Lower lobe of right lung (tissue), 2 donors: ENCODE measurements at regions not wholly inside any gene's neighbourhood (a gene's known extent, or its start where the extent isn't known, plus 50 kb on each side); places are given as distances from the start of the nearest gene placed in this dataset.

Source experiments
- ATAC-seq, 2 donors: fragments of 200-7000 bp; cut with Tn5 transposase; one replicate each; pipeline ENCODE4 v1.9.1; 2020 to 2022; ENCODE audit warnings: mild to moderate bottlenecking in 2 of 2, moderate library complexity in 2 of 2
- DNase-seq: peaks from one replicate; pipeline ENCODE4 v3.0.0-alpha.2; 2020
- H3K27ac ChIP-seq: fragments of 200-600 bp; one replicate; pipeline ENCODE4 v1.8.0; 2022
- H3K27me3 ChIP-seq: fragments of 200-600 bp; one replicate; pipeline ENCODE4 v1.8.0; 2022; ENCODE audit warnings: low read depth
- H3K36me3 ChIP-seq: fragments of 200-600 bp; one replicate; pipeline ENCODE4 v1.8.0; 2022; ENCODE audit warnings: mild to moderate bottlenecking
- H3K4me1 ChIP-seq: fragments of 200-600 bp; one replicate; pipeline ENCODE4 v1.8.0; 2022
- H3K4me3 ChIP-seq: fragments of 200-600 bp; one replicate; pipeline ENCODE4 v1.8.0; 2022; ENCODE audit warnings: mild to moderate bottlenecking
- H3K9me3 ChIP-seq: fragments of 200-600 bp; one replicate; pipeline ENCODE4 v1.8.0; 2022
- intact Hi-C: fragments of 100-400 bp; cut with DNase I; formaldehyde crosslinking; loops from one replicate; pipeline ENCODE4 v1.11.0; 2022
- TF ChIP-seq, protein P1 (sequence below): fragments of 200-600 bp; IDR thresholded peaks from one replicate; pipeline ENCODE4 v1.8.0; 2022; ENCODE audit warnings: antibody characterized with exemption, mild to moderate bottlenecking
- donor health status: DM: no; HTN: yes; CAD: no; lungs with severe emphysema.

- Histone ChIP-seq H3K27ac (no peak overlapping the region), H3K36me3 (no peaks in the 10 kb centered on the region), H3K9me3 (no peaks in the 10 kb centered on the region), H3K4me3 (no peak overlapping the region), H3K4me1 (no peaks in the 10 kb centered on the region), H3K27me3 (no peaks in the 10 kb centered on the region)
- no peak for ATAC-seq
- intact Hi-C loops, result no loop called here
- TF ChIP-seq, protein P1, sequence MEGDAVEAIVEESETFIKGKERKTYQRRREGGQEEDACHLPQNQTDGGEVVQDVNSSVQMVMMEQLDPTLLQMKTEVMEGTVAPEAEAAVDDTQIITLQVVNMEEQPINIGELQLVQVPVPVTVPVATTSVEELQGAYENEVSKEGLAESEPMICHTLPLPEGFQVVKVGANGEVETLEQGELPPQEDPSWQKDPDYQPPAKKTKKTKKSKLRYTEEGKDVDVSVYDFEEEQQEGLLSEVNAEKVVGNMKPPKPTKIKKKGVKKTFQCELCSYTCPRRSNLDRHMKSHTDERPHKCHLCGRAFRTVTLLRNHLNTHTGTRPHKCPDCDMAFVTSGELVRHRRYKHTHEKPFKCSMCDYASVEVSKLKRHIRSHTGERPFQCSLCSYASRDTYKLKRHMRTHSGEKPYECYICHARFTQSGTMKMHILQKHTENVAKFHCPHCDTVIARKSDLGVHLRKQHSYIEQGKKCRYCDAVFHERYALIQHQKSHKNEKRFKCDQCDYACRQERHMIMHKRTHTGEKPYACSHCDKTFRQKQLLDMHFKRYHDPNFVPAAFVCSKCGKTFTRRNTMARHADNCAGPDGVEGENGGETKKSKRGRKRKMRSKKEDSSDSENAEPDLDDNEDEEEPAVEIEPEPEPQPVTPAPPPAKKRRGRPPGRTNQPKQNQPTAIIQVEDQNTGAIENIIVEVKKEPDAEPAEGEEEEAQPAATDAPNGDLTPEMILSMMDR, result no peak
- DNase-seq, result no peak
These were observed 1155.9 kb downstream of the TBC1D22A start for GRCh38 chr22:47918276-47918921.

DNA sequence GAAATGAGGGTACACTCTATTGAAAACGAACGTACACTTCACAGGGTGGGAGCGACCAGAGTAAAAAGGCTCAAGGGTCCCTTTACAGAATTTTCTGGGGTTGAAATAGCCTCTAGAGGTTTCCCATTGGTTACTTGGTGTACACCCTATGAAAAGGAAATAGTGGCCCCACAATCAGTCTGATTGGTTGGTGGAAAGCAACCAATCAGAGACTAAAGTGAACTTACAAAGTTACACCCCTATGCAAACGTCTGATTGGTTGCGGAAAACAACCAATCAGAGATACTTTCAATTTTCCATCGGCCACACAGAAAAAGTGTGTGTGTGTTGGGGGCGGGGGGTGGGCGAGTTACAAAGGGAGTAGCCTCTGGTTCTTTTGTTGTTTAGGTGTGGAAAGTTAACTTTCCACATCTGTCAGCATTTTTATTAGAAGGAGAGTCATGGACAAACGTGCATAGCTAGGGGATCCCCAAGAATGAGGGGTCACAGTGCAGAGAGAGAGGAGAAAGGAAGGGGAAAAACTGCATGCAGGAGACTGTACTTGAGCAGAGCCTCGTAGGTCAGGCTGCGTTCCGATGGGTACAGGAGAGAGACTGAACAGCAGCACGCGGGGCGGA, 1152.1 kb downstream of the TBC1D22A start:
- Histone ChIP-seq H3K4me1 (no peaks in the 10 kb centered on the region), H3K27ac (no peak overlapping the region), H3K9me3 (peaks cover 9% of the 10 kb centered on the region), H3K4me3 (no peak overlapping the region), H3K36me3 (no peaks in the 10 kb centered on the region), H3K27me3 (no peaks in the 10 kb centered on the region)
- no peak for ATAC-seq
- TF ChIP-seq, protein P1, result no peak
- no peak for DNase-seq
- intact Hi-C loops, result no loop called here

DNA sequence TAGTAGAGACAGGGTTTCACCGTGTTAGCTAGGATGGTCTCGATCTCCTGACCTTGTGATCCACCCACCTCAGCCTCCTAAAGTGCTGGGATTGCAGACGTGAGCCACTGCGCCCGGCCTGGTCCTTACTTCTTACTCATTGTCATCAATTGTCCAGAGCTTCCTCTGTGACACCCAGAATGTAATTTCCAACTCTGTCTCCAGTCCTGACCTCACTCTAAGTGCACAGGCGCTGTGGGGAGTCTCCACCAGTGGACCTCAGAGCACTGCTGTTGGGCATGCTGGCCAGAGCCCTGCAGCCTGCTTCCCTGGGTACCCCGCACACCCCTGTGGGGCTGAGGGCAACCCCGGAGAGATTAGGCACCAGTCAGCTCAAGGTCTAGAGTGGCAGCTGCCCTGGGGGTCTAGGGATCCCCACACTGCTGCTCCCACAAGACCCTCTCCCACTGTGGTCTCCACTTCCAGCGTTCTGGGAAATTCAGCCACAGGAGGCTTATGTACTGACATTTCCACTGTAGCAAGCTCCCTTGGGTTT, 1140.3 kb downstream of the TBC1D22A start:
- Histone ChIP-seq H3K36me3 (no peaks in the 10 kb centered on the region), H3K4me1 (no peaks in the 10 kb centered on the region), H3K4me3 (no peak overlapping the region), H3K9me3 (no peaks in the 10 kb centered on the region), H3K27me3 (no peaks in the 10 kb centered on the region), H3K27ac (no peak overlapping the region)
- DNase-seq (no peak), ATAC-seq (no peak)
- TF ChIP-seq, protein P1, result no peak
- intact Hi-C loops, result no loop called here

DNA sequence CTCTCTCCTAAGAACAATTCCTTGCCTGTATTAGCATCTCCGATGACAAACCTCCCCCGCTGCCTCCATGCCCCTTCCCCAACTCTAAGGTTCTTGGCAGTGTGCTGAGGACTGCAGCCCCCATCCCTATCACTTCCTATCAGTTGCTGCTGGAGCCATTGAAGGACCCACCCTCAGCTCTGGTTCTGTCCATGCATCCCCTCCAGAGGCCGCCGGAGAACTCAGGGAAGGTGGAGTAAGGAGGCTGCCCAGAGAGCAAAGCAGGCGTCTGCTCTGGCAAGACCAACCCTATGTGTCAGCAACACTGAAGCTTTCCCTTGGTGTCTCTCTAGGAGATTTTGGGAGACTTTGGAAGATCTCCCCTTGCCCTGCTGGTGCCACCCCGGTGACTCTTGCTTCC, 1139.5 kb downstream of the TBC1D22A start:
- H3K27ac ChIP-seq, result no peak overlapping the region
- intact Hi-C loops, result no loop called here
- no peaks in the 10 kb centered on the region for H3K36me3 ChIP-seq
- no peaks in the 10 kb centered on the region for H3K4me1 ChIP-seq
- H3K9me3 ChIP-seq, result no peaks in the 10 kb centered on the region
- H3K4me3 ChIP-seq, result no peak overlapping the region
- no peak for ATAC-seq
- no peaks in the 10 kb centered on the region for H3K27me3 ChIP-seq
- no peak for DNase-seq
- TF ChIP-seq, protein P1, result no peak

DNA sequence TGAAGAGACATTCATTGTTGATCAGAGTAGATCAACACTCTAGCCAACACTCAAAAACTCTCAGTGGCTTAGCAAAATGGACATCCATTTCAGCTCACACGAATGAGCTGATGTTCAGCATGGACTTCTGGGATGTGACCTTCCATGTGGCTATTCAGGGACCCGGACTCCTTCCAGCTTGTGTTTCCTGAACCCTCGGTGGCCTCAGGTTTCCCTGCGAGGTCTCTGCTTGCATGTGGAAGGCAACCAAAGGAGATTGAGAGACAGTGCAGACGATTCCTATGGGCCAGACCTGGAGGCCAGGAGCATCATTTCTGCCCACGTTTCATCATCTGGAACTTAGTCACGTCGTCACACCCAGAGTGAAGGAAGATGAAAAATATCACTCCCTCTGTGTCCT, 1137.4 kb downstream of the TBC1D22A start:
- no peak overlapping the region for H3K27ac ChIP-seq
- H3K4me3 ChIP-seq, result no peak overlapping the region
- intact Hi-C loops, result no loop called here

More for the DNA sequence above, 1137.4 kb downstream of the TBC1D22A start:
- DNase-seq, result no peak
- H3K27me3 ChIP-seq, result no peaks in the 10 kb centered on the region
- no peaks in the 10 kb centered on the region for H3K4me1 ChIP-seq
- no peaks in the 10 kb centered on the region for H3K9me3 ChIP-seq
- TF ChIP-seq, protein P1, result no peak
- no peak for ATAC-seq
- H3K36me3 ChIP-seq, result no peaks in the 10 kb centered on the region
